ENCODE measurements at regions not wholly inside any gene's neighbourhood (a gene's known extent, or its start where the extent isn't known, plus 50 kb on each side); places are given as distances from the start of the nearest gene placed in this dataset.

DNA sequence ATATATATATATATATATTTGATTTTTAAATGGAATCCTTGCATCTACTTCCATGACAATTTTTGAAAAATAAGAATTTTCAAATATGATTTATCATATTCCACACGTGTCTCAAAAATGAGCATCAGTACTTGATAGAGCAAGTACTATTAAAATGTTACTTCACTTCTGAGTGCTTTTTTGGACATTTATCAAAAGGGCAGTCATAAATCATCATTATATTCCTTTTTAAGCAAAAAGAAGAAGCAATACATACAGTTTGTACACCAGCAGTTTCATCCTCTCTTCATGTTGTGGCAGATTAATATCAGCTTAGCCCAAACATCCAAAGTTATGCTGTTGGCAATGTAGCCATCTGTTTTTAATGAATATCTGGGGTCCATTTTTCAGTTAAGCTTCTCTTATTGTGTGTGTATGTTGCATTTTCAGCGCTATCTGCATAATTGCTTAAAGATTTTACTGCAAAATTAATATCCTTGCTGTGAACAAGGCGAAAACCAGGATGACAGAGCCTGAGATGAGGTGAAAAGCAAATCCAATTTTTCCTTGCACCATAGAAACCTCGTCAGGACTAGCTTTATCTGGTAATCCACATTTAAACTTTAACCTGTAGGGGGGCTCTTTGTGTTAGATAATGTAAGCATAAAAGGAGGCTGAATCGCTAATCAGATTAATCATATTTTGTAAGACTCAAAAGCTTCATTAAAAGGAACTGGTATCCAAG, 604.9 kb upstream of the AGTR1 start:
- no peak for DNase-seq

GRCh38 chr3:148093753-148094152, 604.0 kb upstream of the AGTR1 start:
- no peak for DNase-seq

- DNase-seq, result peak; percentile 28
Measured at GRCh38 chr3:148095962-148096361, 601.7 kb upstream of the AGTR1 start.

GRCh38 chr3:148100476-148100875, 597.2 kb upstream of the AGTR1 start:
- DNase-seq, result no peak

GRCh38 chr3:148101061-148101460, 596.6 kb upstream of the AGTR1 start:
- no peak for DNase-seq

DNA sequence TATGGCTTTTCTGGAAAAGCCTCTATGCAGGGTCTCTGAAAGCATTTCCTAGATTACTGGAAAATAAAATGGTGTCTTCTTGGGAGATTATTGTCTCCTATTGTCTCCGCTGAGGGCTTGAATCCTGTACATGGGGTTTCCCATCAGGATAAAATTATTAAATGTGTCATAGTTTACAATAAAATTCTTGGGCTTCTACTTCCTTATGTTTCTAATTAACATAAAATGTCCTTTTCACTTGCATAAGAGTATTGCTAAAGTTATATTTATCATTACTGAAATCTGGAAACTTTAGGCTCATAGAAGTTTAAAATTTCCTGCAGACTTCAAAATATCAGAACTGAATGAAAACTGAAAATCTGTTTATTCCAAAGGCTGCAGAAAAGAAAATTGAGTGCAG, 595.5 kb upstream of the AGTR1 start:
- no peak for DNase-seq

DNA sequence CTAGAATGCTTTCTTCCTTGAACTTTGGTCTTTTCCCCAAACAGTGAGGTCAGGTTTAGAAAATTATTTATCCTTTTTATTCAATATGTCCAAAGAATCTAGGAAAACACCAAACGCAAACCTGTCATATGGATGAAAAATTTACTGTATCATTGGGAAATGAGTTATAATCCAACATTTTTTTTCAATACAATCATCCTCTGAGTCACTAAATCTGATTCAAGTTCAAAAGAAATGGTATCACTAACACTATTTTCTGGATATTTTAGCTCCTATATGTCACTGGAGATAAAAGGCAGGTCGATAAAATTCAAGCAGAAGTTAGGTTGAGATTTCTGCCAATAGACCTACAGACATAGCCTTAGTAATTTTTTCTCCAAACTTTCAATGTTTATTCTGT, 591.6 kb upstream of the AGTR1 start:
- DNase-seq, result no peak

DNA sequence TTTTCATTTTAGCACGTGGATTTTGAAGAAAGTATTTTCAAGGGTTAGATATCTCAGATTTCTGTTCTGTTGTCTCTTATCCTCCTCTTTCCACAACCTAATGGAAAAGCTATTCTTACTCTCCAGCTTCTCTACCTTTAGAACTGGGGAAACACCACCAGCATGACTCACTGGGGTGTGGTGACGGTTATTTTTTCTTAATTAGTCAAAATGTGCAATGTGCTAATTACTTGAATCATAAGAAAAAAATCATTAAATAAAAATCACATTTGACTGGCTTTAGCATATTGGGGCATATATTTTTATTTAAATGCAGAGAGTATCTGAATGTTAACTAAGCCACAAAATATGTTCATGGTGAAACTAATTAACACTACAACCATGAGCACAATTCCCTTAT, 570.7 kb upstream of the AGTR1 start:
- DNase-seq, result no peak

DNA sequence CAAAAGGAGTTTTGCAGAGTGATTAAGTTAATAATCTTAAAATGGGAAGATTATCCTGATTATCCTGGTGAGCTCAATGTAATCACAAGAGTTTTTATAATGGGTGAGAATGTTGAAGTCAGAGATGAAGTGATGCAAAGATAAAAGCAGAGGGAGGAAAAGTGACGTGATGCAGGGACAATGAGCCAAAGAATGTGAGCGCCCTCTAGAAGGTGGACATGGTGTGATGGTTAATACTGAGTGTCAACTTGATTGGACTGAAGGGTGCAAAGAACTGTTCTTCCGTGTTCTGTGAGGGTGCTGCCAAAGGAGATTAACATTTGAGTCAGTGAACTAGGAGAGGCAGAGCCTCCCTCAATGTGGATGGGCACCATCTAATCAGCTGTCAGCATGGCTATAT, 569.6 kb upstream of the AGTR1 start:
- DNase-seq, result no peak

DNA sequence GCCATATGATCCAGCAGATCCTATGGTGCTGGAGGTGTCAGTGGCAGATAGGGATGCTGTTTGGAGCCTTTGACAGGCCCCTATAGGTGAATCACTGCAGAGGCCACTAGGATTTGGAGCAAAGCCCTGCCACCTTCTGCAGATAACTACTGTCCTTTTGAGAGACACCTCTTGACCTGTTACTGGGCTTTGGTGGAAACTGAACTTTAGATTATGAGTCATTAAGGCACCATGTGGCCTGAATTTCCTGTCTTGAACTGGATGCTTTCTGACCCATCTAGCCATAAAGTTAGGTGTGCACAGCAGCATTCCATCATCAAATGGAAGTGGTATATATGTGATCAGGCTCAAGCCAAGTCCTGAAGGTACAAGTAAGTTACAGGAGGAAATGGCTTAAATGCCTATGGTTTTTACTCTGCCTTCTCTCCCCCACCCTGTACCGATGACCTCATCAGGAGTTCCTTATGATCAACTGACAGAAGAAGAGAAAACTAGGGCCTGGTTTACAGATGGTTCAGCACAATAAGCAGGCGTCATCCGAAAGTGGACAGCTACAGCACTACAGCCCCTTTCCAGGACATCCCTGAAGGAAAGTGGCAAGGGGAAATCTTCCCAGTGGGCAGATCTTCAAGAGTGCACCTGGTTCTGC, 565.6 kb upstream of the AGTR1 start:
- no peak for DNase-seq

DNA sequence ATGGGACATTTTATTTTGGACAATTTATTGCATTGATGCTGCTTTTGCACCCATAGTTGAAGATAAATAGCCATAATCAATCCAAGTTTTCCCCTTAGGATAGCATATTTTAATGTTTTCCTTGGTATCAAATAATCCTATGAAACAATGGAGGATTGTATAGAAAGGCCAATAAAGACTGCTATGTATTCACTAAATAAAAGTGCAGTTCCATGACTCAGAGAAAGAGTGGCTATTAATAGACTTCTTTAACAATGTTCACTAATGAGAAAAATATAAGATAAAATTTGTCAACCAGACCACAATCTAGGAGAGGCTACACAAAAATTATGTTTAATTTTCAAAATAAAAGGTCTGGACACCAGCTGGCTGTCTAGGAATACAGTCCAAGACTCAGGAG, 560.9 kb upstream of the AGTR1 start:
- DNase-seq, result no peak

- DNase-seq, result no peak
Measured at GRCh38 chr3:148146241-148146640, 551.5 kb upstream of the AGTR1 start.

GRCh38 chr3:148146947-148147826, 550.5 kb upstream of the AGTR1 start:
- DNase-seq, result peak; percentile 36

GRCh38 chr3:148147903-148148302, 549.8 kb upstream of the AGTR1 start:
- no peak for DNase-seq

- DNase-seq, result no peak
Measured at GRCh38 chr3:148149556-148149955, 548.1 kb upstream of the AGTR1 start.

GRCh38 chr3:148150141-148150540, 547.6 kb upstream of the AGTR1 start:
- DNase-seq, result no peak

DNA sequence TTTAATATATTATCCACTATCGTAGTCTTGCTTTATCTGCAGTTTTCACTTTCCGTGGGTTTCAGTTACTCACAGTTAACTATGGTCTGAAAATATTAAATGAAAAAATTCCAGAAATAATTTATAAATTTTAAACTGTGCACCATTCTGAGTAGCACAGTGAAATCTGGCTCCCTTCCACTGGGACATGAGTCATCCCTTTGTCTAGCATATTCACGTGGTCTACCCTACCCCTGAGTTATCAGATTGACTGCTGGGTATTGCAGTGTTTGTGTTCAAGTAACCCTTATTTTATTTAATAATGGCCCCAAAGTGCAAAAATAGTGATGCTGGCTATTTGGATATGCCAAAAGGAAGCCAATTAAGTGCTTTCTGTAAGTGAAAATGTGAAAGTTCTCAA, 539.5 kb upstream of the AGTR1 start:
- no peak for DNase-seq

GRCh38 chr3:148162132-148162531, 535.6 kb upstream of the AGTR1 start:
- no peak for DNase-seq

- DNase-seq, result no peak
Measured at GRCh38 chr3:148168347-148168746, 529.4 kb upstream of the AGTR1 start.

GRCh38 chr3:148173851-148174250, 523.9 kb upstream of the AGTR1 start:
- DNase-seq, result no peak

DNA sequence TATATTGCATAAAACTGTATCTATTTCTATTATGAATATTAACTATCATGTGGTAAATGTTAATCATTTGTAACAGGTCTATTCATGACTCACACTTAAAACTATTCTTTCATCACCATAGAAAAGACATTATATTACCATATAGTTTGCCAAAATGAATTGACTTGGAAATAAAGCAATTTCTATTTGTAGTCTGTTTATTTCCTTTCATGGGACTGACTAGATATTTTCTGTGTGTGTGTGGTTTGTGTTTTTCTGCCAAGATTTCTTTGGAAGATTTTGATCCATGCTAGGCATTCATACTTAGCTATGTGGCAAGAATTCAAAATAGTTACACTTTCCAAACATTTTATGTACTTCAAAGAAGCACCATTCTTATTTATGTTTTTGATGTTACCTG, 522.5 kb upstream of the AGTR1 start:
- DNase-seq, result no peak

DNA sequence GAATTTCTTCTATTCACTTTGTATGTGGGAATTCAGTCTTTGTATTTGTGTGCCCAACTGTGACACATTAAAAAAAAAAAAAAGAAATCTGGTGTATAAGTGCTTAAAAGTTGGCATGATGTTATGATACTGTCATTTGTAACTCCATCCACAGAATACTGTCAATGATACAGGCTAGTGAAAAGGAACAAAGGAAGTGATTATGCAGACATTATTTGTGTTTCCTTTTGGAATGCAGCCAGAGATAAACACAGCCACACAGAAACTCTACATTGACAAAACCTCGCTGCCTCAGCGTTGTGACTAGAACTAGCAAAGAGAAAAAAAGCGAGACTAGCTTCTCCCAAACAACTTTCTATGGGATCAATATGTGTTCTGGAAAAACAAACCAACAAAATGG, 519.2 kb upstream of the AGTR1 start:
- DNase-seq, result no peak

DNA sequence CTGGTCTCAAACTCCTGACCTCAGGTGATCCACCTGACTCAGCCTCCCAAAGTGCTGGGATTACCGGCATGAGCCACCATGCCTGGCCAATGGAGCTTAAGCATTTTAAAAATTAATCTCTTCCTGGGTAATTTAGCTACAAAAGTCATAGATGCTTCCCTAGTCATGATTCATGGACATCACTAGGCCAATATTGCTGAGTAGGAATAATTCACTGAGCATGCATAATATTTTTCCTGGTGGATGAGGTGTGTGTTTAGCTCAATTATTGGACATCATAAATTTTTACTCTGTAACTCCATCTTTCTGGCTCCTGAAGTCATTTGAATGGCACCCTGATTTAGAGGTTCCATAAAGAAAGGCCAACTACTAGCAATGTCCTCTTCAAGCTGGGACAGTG, 512.9 kb upstream of the AGTR1 start:
- DNase-seq, result no peak

- no peak for DNase-seq
Measured at GRCh38 chr3:148186881-148187280, 510.8 kb upstream of the AGTR1 start.
